ENCODE measurements at regions not wholly inside any gene's neighbourhood (a gene's known extent, or its start where the extent isn't known, plus 50 kb on each side); places are given as distances from the start of the nearest gene placed in this dataset.

GRCh38 chr13:47865883-47866282 lies 135.2 kb downstream of the SUCLA2 start:
- intact Hi-C loops (cut with DNase I): no loop called here
- TF ChIP-seq, protein P1, sequence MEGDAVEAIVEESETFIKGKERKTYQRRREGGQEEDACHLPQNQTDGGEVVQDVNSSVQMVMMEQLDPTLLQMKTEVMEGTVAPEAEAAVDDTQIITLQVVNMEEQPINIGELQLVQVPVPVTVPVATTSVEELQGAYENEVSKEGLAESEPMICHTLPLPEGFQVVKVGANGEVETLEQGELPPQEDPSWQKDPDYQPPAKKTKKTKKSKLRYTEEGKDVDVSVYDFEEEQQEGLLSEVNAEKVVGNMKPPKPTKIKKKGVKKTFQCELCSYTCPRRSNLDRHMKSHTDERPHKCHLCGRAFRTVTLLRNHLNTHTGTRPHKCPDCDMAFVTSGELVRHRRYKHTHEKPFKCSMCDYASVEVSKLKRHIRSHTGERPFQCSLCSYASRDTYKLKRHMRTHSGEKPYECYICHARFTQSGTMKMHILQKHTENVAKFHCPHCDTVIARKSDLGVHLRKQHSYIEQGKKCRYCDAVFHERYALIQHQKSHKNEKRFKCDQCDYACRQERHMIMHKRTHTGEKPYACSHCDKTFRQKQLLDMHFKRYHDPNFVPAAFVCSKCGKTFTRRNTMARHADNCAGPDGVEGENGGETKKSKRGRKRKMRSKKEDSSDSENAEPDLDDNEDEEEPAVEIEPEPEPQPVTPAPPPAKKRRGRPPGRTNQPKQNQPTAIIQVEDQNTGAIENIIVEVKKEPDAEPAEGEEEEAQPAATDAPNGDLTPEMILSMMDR (IDR thresholded peaks at IDR 0.05): no peak
- Histone ChIP-seq H3K27me3 (no peaks in the 10 kb centered on the region), H3K36me3 (no peaks in the 10 kb centered on the region), H3K4me3 (no peak overlapping the region), H3K9me3 (no peaks in the 10 kb centered on the region), H3K27ac (no peak overlapping the region), H3K4me1 (no peaks in the 10 kb centered on the region)
- DNase-seq (ENCODE audit: low spot score in 2 of 2): no peak

DNA sequence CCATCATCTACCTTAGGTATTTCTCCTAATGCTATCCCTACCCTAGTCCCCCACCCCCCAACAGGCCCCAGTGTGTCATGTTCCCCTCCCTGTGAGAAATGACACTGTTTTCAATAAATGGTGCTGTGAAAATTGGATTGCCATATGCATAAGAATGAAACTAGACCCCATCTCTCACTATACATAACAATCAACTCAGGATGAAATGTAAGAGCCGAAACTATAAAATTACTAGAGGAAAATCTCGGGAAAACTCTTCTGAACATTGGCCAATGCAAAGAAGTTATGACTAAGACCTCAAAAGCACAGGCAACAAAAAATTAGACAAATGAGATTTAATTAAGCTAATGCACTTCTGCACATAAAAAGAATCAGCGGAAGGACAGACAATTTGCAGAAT lies 138.2 kb downstream of the SUCLA2 start:
- Histone ChIP-seq H3K4me1 (no peaks in the 10 kb centered on the region), H3K9me3 (no peaks in the 10 kb centered on the region), H3K4me3 (no peak overlapping the region), H3K36me3 (no peaks in the 10 kb centered on the region), H3K27ac (no peak overlapping the region), H3K27me3 (no peaks in the 10 kb centered on the region)
- no peak for DNase-seq (ENCODE audit: low spot score in 2 of 2)
- TF ChIP-seq, protein P1 (IDR thresholded peaks at IDR 0.05): no peak
- intact Hi-C loops (cut with DNase I): no loop called here

- no peaks in the 10 kb centered on the region for H3K27me3 ChIP-seq
- H3K27ac ChIP-seq: no peak overlapping the region
- intact Hi-C loops (cut with DNase I): no loop called here
- no peak overlapping the region for H3K4me3 ChIP-seq
- H3K36me3 ChIP-seq: no peaks in the 10 kb centered on the region
- no peak for DNase-seq (ENCODE audit: low spot score in 2 of 2)
- no peaks in the 10 kb centered on the region for H3K9me3 ChIP-seq
- TF ChIP-seq, protein P1 (IDR thresholded peaks at IDR 0.05): no peak
- no peaks in the 10 kb centered on the region for H3K4me1 ChIP-seq
Observed at GRCh38 chr13:47859165-47859564, 141.9 kb downstream of the SUCLA2 start.

- no peak overlapping the region for H3K27ac ChIP-seq
- no peak overlapping the region for H3K4me3 ChIP-seq
- no peaks in the 10 kb centered on the region for H3K27me3 ChIP-seq
- no peaks in the 10 kb centered on the region for H3K4me1 ChIP-seq
- H3K36me3 ChIP-seq: no peaks in the 10 kb centered on the region
- intact Hi-C loops (cut with DNase I): no loop called here
- TF ChIP-seq, protein P1 (IDR thresholded peaks at IDR 0.05): no peak
- DNase-seq (ENCODE audit: low spot score in 2 of 2): no peak
- no peaks in the 10 kb centered on the region for H3K9me3 ChIP-seq
Observed at GRCh38 chr13:47858042-47859025, 142.7 kb downstream of the SUCLA2 start.

- Histone ChIP-seq H3K27ac (no peak overlapping the region), H3K4me1 (no peaks in the 10 kb centered on the region), H3K4me3 (no peak overlapping the region), H3K36me3 (no peaks in the 10 kb centered on the region), H3K9me3 (no peaks in the 10 kb centered on the region), H3K27me3 (no peaks in the 10 kb centered on the region)
- intact Hi-C loops (cut with DNase I): no loop called here
- no peak for DNase-seq (ENCODE audit: low spot score in 2 of 2)
- TF ChIP-seq, protein P1 (IDR thresholded peaks at IDR 0.05): no peak
Observed at GRCh38 chr13:47853236-47853635, 147.8 kb downstream of the SUCLA2 start.
